OCI-LY7 (cell line): ENCODE measurements at regions not wholly inside any gene's neighbourhood (a gene's known extent, or its start where the extent isn't known, plus 50 kb on each side); places are given as distances from the start of the nearest gene placed in this dataset.

ENCODE experiments used
- EZH2phosphoT487 ChIP-seq: fragments of 200-600 bp; sonication (generic); IDR thresholded peaks from 2 replicates; pipeline ENCODE4 v1.6.1; 2018; ENCODE audit warnings: low read depth, borderline replicate concordance, mild to moderate bottlenecking, mixed run types, antibody characterized with exemption, low read length, moderate library complexity, mixed read lengths
- TF ChIP-seq, protein P1 (sequence below): fragments of 200-600 bp; sonication (generic); conservative IDR thresholded peaks from 2 replicates; pipeline ENCODE4 v1.5.1; 2014; ENCODE audit warnings: mild to moderate bottlenecking, antibody characterized with exemption, low read length, moderate library complexity, mixed read lengths

DNA sequence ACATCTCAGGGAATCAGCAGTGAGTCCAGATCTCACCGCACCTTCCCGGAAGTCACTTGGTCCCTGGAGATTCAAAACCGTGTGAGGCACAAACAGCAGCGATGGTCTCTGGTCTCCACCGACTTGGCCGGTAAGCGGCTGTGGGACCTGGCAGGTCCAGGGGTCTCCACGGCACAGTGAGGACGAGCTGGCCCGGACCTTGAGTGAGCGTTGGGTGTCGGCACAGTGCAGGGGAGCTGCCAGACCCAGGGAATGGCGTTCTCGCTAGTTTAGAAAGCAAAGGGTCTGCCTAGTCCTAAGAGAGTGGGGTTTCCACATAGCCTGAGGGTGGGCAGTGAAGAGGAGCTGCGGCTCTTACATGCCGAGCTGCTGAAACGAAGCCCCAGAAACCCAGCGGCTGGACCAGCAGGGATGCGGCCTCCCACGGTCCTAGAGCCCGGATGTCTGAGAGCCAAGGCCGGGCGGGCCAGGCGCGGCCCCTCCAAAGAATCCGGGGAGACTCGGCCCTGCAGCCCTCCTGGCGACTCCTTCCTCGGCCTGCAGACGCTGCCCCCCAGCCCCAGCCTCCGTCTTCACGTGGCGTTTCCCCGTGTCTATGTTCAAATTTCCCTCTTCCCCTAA lies 185.0 kb downstream of the ERMARD start:
- TF ChIP-seq, protein P1, sequence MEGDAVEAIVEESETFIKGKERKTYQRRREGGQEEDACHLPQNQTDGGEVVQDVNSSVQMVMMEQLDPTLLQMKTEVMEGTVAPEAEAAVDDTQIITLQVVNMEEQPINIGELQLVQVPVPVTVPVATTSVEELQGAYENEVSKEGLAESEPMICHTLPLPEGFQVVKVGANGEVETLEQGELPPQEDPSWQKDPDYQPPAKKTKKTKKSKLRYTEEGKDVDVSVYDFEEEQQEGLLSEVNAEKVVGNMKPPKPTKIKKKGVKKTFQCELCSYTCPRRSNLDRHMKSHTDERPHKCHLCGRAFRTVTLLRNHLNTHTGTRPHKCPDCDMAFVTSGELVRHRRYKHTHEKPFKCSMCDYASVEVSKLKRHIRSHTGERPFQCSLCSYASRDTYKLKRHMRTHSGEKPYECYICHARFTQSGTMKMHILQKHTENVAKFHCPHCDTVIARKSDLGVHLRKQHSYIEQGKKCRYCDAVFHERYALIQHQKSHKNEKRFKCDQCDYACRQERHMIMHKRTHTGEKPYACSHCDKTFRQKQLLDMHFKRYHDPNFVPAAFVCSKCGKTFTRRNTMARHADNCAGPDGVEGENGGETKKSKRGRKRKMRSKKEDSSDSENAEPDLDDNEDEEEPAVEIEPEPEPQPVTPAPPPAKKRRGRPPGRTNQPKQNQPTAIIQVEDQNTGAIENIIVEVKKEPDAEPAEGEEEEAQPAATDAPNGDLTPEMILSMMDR = no peak
- no peak for TF ChIP-seq EZH2phosphoT487
